HG02623 (cell line): ENCODE measurements at regions not wholly inside any gene's neighbourhood (a gene's known extent, or its start where the extent isn't known, plus 50 kb on each side); places are given as distances from the start of the nearest gene placed in this dataset.
A peak's percentile ranks its signal among the peaks of the same experiment; 100 is the strongest.
"Not testable (repeated sequence)": the region's sequence is repeated elsewhere in the genome, so short reads cannot be mapped to it uniquely, and the experiment has no call there.

Experiments
- ATAC-seq: cut with Tn5 transposase; IDR thresholded peaks from one replicate; pipeline ENCODE4 v1.9.1; 2021; ENCODE audit warnings: moderate library complexity; ENCODE audit not compliant: unreplicated experiment

GRCh38 chr16:63461248-63461841 is 1425.1 kb upstream of the CDH8 start:
- no peak for ATAC-seq

GRCh38 chr16:63458846-63459245 is 1422.6 kb upstream of the CDH8 start:
- ATAC-seq: no peak

GRCh38 chr16:63457869-63458268 is 1421.6 kb upstream of the CDH8 start:
- ATAC-seq: no peak

- ATAC-seq: no peak
Observed at GRCh38 chr16:63453261-63453660, 1417.0 kb upstream of the CDH8 start.

- no peak for ATAC-seq
Observed at GRCh38 chr16:63447121-63447520, 1410.9 kb upstream of the CDH8 start.

- no peak for ATAC-seq
Observed at GRCh38 chr16:63442246-63442645, 1406.0 kb upstream of the CDH8 start.

GRCh38 chr16:63426275-63426870 is 1390.1 kb upstream of the CDH8 start:
- no peak for ATAC-seq

GRCh38 chr16:63422715-63423114 is 1386.5 kb upstream of the CDH8 start:
- no peak for ATAC-seq

- ATAC-seq: no peak
Observed at GRCh38 chr16:63416712-63417111, 1380.5 kb upstream of the CDH8 start.

GRCh38 chr16:63415014-63415413 is 1378.8 kb upstream of the CDH8 start:
- no peak for ATAC-seq

- no peak for ATAC-seq
Observed at GRCh38 chr16:63410594-63410993, 1374.4 kb upstream of the CDH8 start.

GRCh38 chr16:63403792-63404191 is 1367.6 kb upstream of the CDH8 start:
- no peak for ATAC-seq

- not testable (repeated sequence) for ATAC-seq
Observed at GRCh38 chr16:63388277-63388676, 1352.0 kb upstream of the CDH8 start.

- ATAC-seq: no peak
Observed at GRCh38 chr16:63385714-63386432, 1349.6 kb upstream of the CDH8 start.

GRCh38 chr16:63373744-63374143 is 1337.5 kb upstream of the CDH8 start:
- no peak for ATAC-seq

GRCh38 chr16:63372815-63373214 is 1336.6 kb upstream of the CDH8 start:
- ATAC-seq: no peak

GRCh38 chr16:63372283-63372682 is 1336.0 kb upstream of the CDH8 start:
- ATAC-seq: no peak

GRCh38 chr16:63365649-63366304 is 1329.5 kb upstream of the CDH8 start:
- no peak for ATAC-seq

- no peak for ATAC-seq
Observed at GRCh38 chr16:63363738-63364137, 1327.5 kb upstream of the CDH8 start.

- ATAC-seq: peak; percentile 78
Observed at GRCh38 chr16:63361032-63361624, 1324.9 kb upstream of the CDH8 start.

GRCh38 chr16:63349961-63350360 is 1313.7 kb upstream of the CDH8 start:
- no peak for ATAC-seq
